ENCODE measurements at regions not wholly inside any gene's neighbourhood (a gene's known extent, or its start where the extent isn't known, plus 50 kb on each side); places are given as distances from the start of the nearest gene placed in this dataset.

DNA sequence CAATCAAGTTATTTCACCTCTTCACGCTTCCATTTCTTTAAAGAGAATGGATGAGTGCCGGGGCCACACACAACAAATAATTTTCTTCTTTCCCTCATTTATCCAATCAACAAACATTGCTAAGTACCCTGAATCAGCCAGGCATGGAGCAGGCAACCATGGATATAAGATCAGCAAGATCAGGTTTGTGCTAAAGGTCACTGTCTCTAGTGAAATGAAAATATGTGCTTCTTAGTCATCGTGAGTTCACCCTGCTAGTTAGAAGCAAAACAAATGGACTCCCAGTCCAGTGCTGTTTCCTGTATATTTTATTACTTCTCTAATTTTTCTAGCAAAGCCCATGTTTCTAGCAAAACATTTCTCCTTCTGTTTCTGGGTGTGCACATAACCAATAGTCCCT lies 629.2 kb downstream of the BNC2 start:
- TF ChIP-seq, protein P1, sequence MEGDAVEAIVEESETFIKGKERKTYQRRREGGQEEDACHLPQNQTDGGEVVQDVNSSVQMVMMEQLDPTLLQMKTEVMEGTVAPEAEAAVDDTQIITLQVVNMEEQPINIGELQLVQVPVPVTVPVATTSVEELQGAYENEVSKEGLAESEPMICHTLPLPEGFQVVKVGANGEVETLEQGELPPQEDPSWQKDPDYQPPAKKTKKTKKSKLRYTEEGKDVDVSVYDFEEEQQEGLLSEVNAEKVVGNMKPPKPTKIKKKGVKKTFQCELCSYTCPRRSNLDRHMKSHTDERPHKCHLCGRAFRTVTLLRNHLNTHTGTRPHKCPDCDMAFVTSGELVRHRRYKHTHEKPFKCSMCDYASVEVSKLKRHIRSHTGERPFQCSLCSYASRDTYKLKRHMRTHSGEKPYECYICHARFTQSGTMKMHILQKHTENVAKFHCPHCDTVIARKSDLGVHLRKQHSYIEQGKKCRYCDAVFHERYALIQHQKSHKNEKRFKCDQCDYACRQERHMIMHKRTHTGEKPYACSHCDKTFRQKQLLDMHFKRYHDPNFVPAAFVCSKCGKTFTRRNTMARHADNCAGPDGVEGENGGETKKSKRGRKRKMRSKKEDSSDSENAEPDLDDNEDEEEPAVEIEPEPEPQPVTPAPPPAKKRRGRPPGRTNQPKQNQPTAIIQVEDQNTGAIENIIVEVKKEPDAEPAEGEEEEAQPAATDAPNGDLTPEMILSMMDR (conservative IDR thresholded peaks at IDR 0.05), result no peak
- no peak for TF ChIP-seq EZH2 (IDR thresholded peaks at IDR 0.05; ENCODE audit: low read depth)
